SK-N-SH (cell line): ENCODE measurements at regions not wholly inside any gene's neighbourhood (a gene's known extent, or its start where the extent isn't known, plus 50 kb on each side); places are given as distances from the start of the nearest gene placed in this dataset.

ENCODE experiments used
- CTCF ChIA-PET: fragments of 300-600, 350-600 bp; formaldehyde crosslinking; extraction: SDS; loops from one replicate; lab custom pipeline; 2021; lab: Yijun Ruan, JAX
- POLR2A ChIA-PET: fragments of 350-600 bp; sonication (Branson Sonifier 250); formaldehyde crosslinking; extraction: SDS; loops from one replicate; lab custom pipeline; 2020; ENCODE audit warnings: antibody characterized with exemption, inconsistent platforms; lab: Yijun Ruan, JAX
- DNase-seq: peaks from one replicate; pipeline ENCODE4 v3.0.0; 2012
- H2AFZ ChIP-seq: fragments of 200-600 bp; sonication (generic); 2 replicates; pipeline ENCODE4 v1.8.1; 2016; ENCODE audit warnings: antibody characterized with exemption, mild to moderate bottlenecking, low read depth
- H3F3A ChIP-seq: fragments of 200-600 bp; sonication (generic); replicated peaks from 2 replicates; pipeline ENCODE3; 2016; ENCODE audit warnings: antibody characterized with exemption, mild to moderate bottlenecking; ENCODE audit not compliant: insufficient read depth
- H3K27ac ChIP-seq, 2 experiments: fragments of 200-500 bp in 1 of 2; fragments of 200-600 bp in 1 of 2; sonication (Bioruptor generic) in 1 of 2; sonication (generic), shearing (Covaris generic) in 1 of 2; 2 replicates each; pipeline versions ENCODE4 v1.5.1 to v1.6.1; 2014 to 2016; ENCODE audit warnings: low read depth in 2 of 2, inconsistent platforms in 1 of 2, low read length in 1 of 2, mild to moderate bottlenecking in 1 of 2, mixed read lengths in 1 of 2
- H3K27me3 ChIP-seq: fragments of 200-600 bp; sonication (generic), shearing (Covaris generic); 2 replicates; pipeline ENCODE4 v1.6.1; 2016; ENCODE audit warnings: mixed run types; ENCODE audit not compliant: insufficient read depth
- H3K36me3 ChIP-seq, 2 experiments: fragments of 200-500 bp in 1 of 2; fragments of 200-600 bp in 1 of 2; sonication (Bioruptor generic) in 1 of 2; sonication (generic) in 1 of 2; replicated peaks in 1 of 2; 2 replicates each; pipeline versions ENCODE3 to v1.5.1; 2014 to 2016; ENCODE audit warnings: low read length in 1 of 2, mild to moderate bottlenecking in 1 of 2; ENCODE audit not compliant: insufficient read depth in 2 of 2, control insufficient read depth in 1 of 2
- H3K4me1 ChIP-seq, 2 experiments: fragments of 200-500 bp in 1 of 2; fragments of 200-600 bp in 1 of 2; sonication (Bioruptor generic) in 1 of 2; sonication (generic), shearing (Covaris generic) in 1 of 2; 2 replicates each; pipeline versions ENCODE4 v1.5.1 to v1.6.1; 2014 to 2016; ENCODE audit warnings: low read depth in 1 of 2, low read length in 1 of 2, mixed run types in 1 of 2; ENCODE audit not compliant: insufficient read depth in 2 of 2, control insufficient read depth in 1 of 2
- H3K4me2 ChIP-seq: fragments of 200-600 bp; sonication (generic), shearing (Covaris generic); 2 replicates; pipeline ENCODE4 v1.6.1; 2017; ENCODE audit warnings: mixed run types
- H3K4me3 ChIP-seq, 2 experiments: fragments of 200-500 bp in 1 of 2; fragments of 200-600 bp in 1 of 2; sonication (Bioruptor generic) in 1 of 2; sonication (generic), shearing (Covaris generic) in 1 of 2; 2 replicates each; pipeline versions ENCODE4 v1.5.1 to v1.8.1; 2014 to 2016; ENCODE audit warnings: low read depth in 2 of 2, inconsistent platforms in 1 of 2, low read length in 1 of 2, mild to moderate bottlenecking in 1 of 2, mixed read lengths in 1 of 2, moderate library complexity in 1 of 2
- H3K79me2 ChIP-seq: fragments of 200-600 bp; sonication (generic); 2 replicates; pipeline ENCODE4 v1.8.1; 2017; ENCODE audit warnings: mild to moderate bottlenecking; ENCODE audit not compliant: insufficient read depth
- H3K9ac ChIP-seq: fragments of 200-600 bp; sonication (generic); 2 replicates; pipeline ENCODE4 v1.6.1; 2017; ENCODE audit warnings: mixed run types
- H3K9me2 ChIP-seq: fragments of 200-600 bp; sonication (generic); 2 replicates; pipeline ENCODE4 v1.6.1; 2017; ENCODE audit warnings: mixed run types
- H3K9me3 ChIP-seq: fragments of 200-600 bp; sonication (generic); 2 replicates; pipeline ENCODE4 v1.6.1; 2017; ENCODE audit warnings: mixed run types, mild to moderate bottlenecking, moderate library complexity
- H4K20me1 ChIP-seq: fragments of 200-600 bp; sonication (generic); 2 replicates; pipeline ENCODE4 v1.6.1; 2017; ENCODE audit warnings: mild to moderate bottlenecking, mixed run types; ENCODE audit not compliant: insufficient read depth
- ELF1 ChIP-seq: IDR thresholded peaks from 2 replicates; pipeline ENCODE4 v1.4.0; 2012
- EP300 ChIP-seq, 2 experiments: IDR thresholded peaks; 2 replicates each; pipeline versions ENCODE4 v1.4.0 to v1.6.1; 2012; ENCODE audit warnings: borderline replicate concordance in 1 of 2, low read depth in 1 of 2, low read length in 1 of 2
- FOSL2 ChIP-seq: IDR thresholded peaks from 2 replicates; pipeline ENCODE4 v1.4.0; 2012; ENCODE audit warnings: low read depth, mild to moderate bottlenecking, moderate library complexity, borderline replicate concordance
- FOXM1 ChIP-seq: IDR thresholded peaks from 2 replicates; pipeline ENCODE4 v1.4.0; 2012; ENCODE audit warnings: low read depth, mild to moderate bottlenecking
- GATA2 ChIP-seq: sonication (generic); formaldehyde crosslinking; IDR thresholded peaks from 2 replicates; pipeline ENCODE4 v1.5.0; 2020; ENCODE audit warnings: mild to moderate bottlenecking, missing genetic modification reagents
- JUND ChIP-seq: IDR thresholded peaks from 2 replicates; pipeline ENCODE4 v1.4.0; 2012
- MEF2A ChIP-seq: IDR thresholded peaks from 2 replicates; pipeline ENCODE4 v1.4.0; 2012; ENCODE audit warnings: low read depth, borderline replicate concordance
- NFIC ChIP-seq: IDR thresholded peaks from 2 replicates; pipeline ENCODE4 v1.4.0; 2012; ENCODE audit warnings: borderline replicate concordance
- POLR2AphosphoS5 ChIP-seq: IDR thresholded peaks from 2 replicates; pipeline ENCODE4 v1.6.1; 2012; ENCODE audit warnings: low read depth, low read length
- RFX5 ChIP-seq: IDR thresholded peaks from 2 replicates; pipeline ENCODE4 v1.6.1; 2012; ENCODE audit warnings: mild to moderate bottlenecking, improper control_type of control experiment, low read length
- RXRA ChIP-seq: IDR thresholded peaks from 2 replicates; pipeline ENCODE4 v1.4.0; 2012; ENCODE audit warnings: low read depth, mild to moderate bottlenecking, borderline replicate concordance
- TCF12 ChIP-seq: IDR thresholded peaks from 2 replicates; pipeline ENCODE4 v1.4.0; 2012
- TEAD4 ChIP-seq: IDR thresholded peaks from 2 replicates; pipeline ENCODE4 v1.4.0; 2012; ENCODE audit warnings: mild to moderate bottlenecking, borderline replicate concordance; ENCODE audit not compliant: insufficient read depth
- WGBS: methylation state at CpG from one replicate; pipeline ENCODE4 v1.1.6; 2017; ENCODE audit warnings: low lambda C conversion rate; 5-methylcytosine and 5-hydroxymethylcytosine counted together
- TF ChIP-seq, protein P1 (sequence below): IDR thresholded peaks from 2 replicates; pipeline ENCODE4 v1.6.1; 2012; ENCODE audit warnings: mild to moderate bottlenecking, low read depth, low read length, moderate library complexity
- TF ChIP-seq, protein P2 (sequence below): IDR thresholded peaks from 2 replicates; pipeline ENCODE4 v1.4.0; 2012; ENCODE audit warnings: low read depth, borderline replicate concordance
- TF ChIP-seq, protein P3 (sequence below): fragments of 150-350 bp; IDR thresholded peaks from 2 replicates; pipeline ENCODE4 v1.6.1; 2016; ENCODE audit warnings: mild to moderate bottlenecking, low read depth, low read length
- TF ChIP-seq, protein P4 (sequence below): fragments of 200-600 bp; sonication (generic); IDR thresholded peaks from 2 replicates; pipeline ENCODE4 v1.6.1; 2017; ENCODE audit warnings: antibody characterized with exemption, mild to moderate bottlenecking, moderate library complexity

DNA sequence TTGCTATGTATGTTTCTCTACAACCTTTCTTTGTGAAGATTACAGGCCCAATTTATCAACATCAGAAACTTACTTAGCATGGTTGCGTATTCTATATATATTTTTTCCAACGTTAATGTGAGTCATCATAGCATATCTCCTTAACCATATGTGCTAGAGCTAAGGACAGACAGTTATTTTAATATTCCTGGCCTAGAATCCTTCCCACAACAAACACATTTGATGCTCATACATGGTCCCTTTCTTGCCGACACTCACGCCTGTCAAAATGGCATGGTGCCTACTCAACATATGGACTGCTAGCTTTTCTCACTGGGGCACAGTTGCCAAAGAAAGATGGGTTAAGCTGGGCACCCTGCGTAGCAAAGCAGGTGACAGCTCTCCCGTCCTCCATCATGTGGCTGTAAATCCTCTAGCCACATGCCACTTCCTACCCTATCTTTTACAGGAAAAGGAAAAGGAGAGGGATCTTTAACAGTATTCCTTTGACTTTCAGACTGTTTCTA is 75.2 kb upstream of the GALNT5 start:
- Histone ChIP-seq H3K4me2 (peak overlapping the region; percentile 69; the same call in 1 of the 2 replicates), H3K4me1 (peaks cover 0 to 10% of the 10 kb centered on the region in 2 experiments; a peak in 3 of 4 replicates), H3K9me2 (no peaks in the 10 kb centered on the region), H3K79me2 (no peaks in the 10 kb centered on the region), H3K36me3 (no peaks in the 10 kb centered on the region), H4K20me1 (no peaks in the 10 kb centered on the region), H3K27me3 (no peaks in the 10 kb centered on the region), H3F3A (peaks cover 29% of the 10 kb centered on the region), H3K27ac (peak overlapping the region; percentile 25 to 94; a peak in 3 of 4 replicates), H3K9me3 (no peaks in the 10 kb centered on the region), H3K9ac (peak overlapping the region; percentile 26; the same call in 1 of the 2 replicates), H3K4me3 (no peak overlapping the region), H2AFZ (peak overlapping the region; percentile 73; the same call in 1 of the 2 replicates)
- WGBS: 57% methylated on average over 6 of the region's 6 CpGs
- ChIA-PET POLR2A (no interaction called here), CTCF (interaction anchor here (0.7 to 3.5 kb wide), 2 partner anchors 11 to 610 kb away, joined by 3 to 14 read pairs; no protein-coding TSS in a partner anchor)
- no peak for DNase-seq
- TF ChIP-seq FOSL2 (no peak), ELF1 (no peak), RFX5 (no peak), RXRA (no peak), GATA2 (CRISPR knock-in tag) (no peak), EP300 (IDR thresholded peaks at IDR 0.05; ENCODE audit: borderline replicate concordance in 1 of 2, low read depth in 1 of 2, low read length in 1 of 2) (no peak), TEAD4 (no peak), NFIC (no peak)
- TF ChIP-seq, protein P1, sequence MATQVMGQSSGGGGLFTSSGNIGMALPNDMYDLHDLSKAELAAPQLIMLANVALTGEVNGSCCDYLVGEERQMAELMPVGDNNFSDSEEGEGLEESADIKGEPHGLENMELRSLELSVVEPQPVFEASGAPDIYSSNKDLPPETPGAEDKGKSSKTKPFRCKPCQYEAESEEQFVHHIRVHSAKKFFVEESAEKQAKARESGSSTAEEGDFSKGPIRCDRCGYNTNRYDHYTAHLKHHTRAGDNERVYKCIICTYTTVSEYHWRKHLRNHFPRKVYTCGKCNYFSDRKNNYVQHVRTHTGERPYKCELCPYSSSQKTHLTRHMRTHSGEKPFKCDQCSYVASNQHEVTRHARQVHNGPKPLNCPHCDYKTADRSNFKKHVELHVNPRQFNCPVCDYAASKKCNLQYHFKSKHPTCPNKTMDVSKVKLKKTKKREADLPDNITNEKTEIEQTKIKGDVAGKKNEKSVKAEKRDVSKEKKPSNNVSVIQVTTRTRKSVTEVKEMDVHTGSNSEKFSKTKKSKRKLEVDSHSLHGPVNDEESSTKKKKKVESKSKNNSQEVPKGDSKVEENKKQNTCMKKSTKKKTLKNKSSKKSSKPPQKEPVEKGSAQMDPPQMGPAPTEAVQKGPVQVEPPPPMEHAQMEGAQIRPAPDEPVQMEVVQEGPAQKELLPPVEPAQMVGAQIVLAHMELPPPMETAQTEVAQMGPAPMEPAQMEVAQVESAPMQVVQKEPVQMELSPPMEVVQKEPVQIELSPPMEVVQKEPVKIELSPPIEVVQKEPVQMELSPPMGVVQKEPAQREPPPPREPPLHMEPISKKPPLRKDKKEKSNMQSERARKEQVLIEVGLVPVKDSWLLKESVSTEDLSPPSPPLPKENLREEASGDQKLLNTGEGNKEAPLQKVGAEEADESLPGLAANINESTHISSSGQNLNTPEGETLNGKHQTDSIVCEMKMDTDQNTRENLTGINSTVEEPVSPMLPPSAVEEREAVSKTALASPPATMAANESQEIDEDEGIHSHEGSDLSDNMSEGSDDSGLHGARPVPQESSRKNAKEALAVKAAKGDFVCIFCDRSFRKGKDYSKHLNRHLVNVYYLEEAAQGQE: no peak
- TF ChIP-seq, protein P2, sequence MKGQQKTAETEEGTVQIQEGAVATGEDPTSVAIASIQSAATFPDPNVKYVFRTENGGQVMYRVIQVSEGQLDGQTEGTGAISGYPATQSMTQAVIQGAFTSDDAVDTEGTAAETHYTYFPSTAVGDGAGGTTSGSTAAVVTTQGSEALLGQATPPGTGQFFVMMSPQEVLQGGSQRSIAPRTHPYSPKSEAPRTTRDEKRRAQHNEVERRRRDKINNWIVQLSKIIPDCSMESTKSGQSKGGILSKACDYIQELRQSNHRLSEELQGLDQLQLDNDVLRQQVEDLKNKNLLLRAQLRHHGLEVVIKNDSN: no peak

DNA sequence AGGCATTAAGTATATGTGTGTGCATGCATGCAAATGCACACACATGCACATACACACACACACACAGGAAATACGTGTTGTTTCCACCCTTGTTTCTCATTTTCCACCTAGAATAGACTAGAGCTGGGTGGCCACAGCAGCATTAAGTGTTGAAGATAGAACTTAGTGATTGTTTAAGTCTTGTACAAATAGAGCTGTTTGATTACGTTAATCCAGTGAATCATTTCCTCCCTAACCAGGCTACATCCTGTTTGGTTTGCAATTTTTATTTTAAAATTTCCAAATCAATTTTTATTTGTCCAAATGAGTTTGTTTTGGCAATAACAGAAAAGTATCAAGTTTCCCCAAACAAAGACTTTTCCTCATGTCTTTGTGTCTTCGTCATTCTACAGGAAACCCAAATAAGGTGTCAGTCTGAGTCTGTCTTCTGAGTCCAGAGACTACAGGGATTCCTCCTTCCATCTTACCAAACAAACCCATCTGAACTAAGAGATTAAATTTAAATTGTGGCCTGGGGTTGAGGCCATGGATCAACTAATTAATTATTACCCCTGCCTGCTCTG is 74.6 kb upstream of the GALNT5 start:
- Histone ChIP-seq H3K27me3 (no peaks in the 10 kb centered on the region), H3K79me2 (no peaks in the 10 kb centered on the region), H3K4me2 (peak overlapping the region; percentile 69), H3K9me3 (no peaks in the 10 kb centered on the region), H3K4me1 (peaks cover 0 to 10% of the 10 kb centered on the region in 2 experiments; a peak in 3 of 4 replicates), H3K9me2 (no peaks in the 10 kb centered on the region), H3K27ac (peak overlapping the region; percentile 25 to 94; a peak in 3 of 4 replicates), H3K36me3 (no peaks in the 10 kb centered on the region), H3K9ac (peak overlapping the region; percentile 47; the same call in 1 of the 2 replicates), H3K4me3 (peak overlapping the region in 1 of 2 experiments; percentile 4; a peak in 1 of 4 replicates), H3F3A (peaks cover 29% of the 10 kb centered on the region), H4K20me1 (no peaks in the 10 kb centered on the region), H2AFZ (peak overlapping the region; percentile 75)
- no peak for DNase-seq
- CTCF ChIA-PET: interaction anchor here (0.7 to 3.5 kb wide), 3 partner anchors 10 to 611 kb away, joined by 3 to 14 read pairs (median 3); no protein-coding TSS in a partner anchor
- WGBS: 5% methylated on average over 3 of the region's 3 CpGs
- POLR2A ChIA-PET: no interaction called here
- no peak; the same call in 1 of the 2 replicates for TF ChIP-seq POLR2AphosphoS5
- TF ChIP-seq, protein P3, sequence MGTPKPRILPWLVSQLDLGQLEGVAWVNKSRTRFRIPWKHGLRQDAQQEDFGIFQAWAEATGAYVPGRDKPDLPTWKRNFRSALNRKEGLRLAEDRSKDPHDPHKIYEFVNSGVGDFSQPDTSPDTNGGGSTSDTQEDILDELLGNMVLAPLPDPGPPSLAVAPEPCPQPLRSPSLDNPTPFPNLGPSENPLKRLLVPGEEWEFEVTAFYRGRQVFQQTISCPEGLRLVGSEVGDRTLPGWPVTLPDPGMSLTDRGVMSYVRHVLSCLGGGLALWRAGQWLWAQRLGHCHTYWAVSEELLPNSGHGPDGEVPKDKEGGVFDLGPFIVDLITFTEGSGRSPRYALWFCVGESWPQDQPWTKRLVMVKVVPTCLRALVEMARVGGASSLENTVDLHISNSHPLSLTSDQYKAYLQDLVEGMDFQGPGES: no peak
- TF ChIP-seq TCF12: peak; percentile 81
- TF ChIP-seq FOSL2: peak; percentile 70; the same call in 1 of the 2 replicates
- TF ChIP-seq JUND: peak; percentile 68
- TF ChIP-seq FOXM1: peak; percentile 79; the same call in 1 of the 2 replicates
- TF ChIP-seq, protein P4, sequence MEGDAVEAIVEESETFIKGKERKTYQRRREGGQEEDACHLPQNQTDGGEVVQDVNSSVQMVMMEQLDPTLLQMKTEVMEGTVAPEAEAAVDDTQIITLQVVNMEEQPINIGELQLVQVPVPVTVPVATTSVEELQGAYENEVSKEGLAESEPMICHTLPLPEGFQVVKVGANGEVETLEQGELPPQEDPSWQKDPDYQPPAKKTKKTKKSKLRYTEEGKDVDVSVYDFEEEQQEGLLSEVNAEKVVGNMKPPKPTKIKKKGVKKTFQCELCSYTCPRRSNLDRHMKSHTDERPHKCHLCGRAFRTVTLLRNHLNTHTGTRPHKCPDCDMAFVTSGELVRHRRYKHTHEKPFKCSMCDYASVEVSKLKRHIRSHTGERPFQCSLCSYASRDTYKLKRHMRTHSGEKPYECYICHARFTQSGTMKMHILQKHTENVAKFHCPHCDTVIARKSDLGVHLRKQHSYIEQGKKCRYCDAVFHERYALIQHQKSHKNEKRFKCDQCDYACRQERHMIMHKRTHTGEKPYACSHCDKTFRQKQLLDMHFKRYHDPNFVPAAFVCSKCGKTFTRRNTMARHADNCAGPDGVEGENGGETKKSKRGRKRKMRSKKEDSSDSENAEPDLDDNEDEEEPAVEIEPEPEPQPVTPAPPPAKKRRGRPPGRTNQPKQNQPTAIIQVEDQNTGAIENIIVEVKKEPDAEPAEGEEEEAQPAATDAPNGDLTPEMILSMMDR: no peak
- TF ChIP-seq, protein P2: no peak
- peak; percentile 50; the same call in 1 of the 2 replicates for TF ChIP-seq MEF2A
